Sigmoid colon (tissue), 6 donors: ENCODE measurements at regions not wholly inside any gene's neighbourhood (a gene's known extent, or its start where the extent isn't known, plus 50 kb on each side); places are given as distances from the start of the nearest gene placed in this dataset.

Experiments used
- DNase-seq: peaks from one replicate; pipeline ENCODE4 v3.0.0-alpha.2; 2019
- H3K27ac ChIP-seq, 4 donors: fragments of 200-600 bp; sonication (generic); one replicate each; pipeline ENCODE4 v1.5.1; 2016 to 2019; ENCODE audit warnings: mild to moderate bottlenecking in 1 of 4
- H3K27me3 ChIP-seq, 3 donors: fragments of 200-600 bp; sonication (generic); one replicate each; pipeline ENCODE4 v1.5.1; 2019; ENCODE audit warnings: mild to moderate bottlenecking in 1 of 3
- H3K36me3 ChIP-seq, 4 donors: fragments of 200-600 bp; sonication (generic); one replicate each; pipeline ENCODE4 v1.5.1; 2016 to 2019
- H3K4me1 ChIP-seq, 4 donors: fragments of 200-600 bp; sonication (generic); one replicate each; pipeline ENCODE4 v1.5.1; 2017 to 2019
- H3K4me3 ChIP-seq, 4 donors: fragments of 200-600 bp; sonication (generic); one replicate each; pipeline ENCODE4 v1.5.1; 2017 to 2019; ENCODE audit warnings: mild to moderate bottlenecking in 2 of 4, moderate library complexity in 1 of 4
- H3K9me3 ChIP-seq, 4 donors: fragments of 200-600 bp in 3 of 4; sonication (generic) in 3 of 4; one replicate each; pipeline versions ENCODE4 v1.5.1 to v1.6.1; 2013 to 2019
- CTCF ChIP-seq, 4 experiments: fragments of 450-650 bp in 3 of 4; fragments of 200-600 bp in 1 of 4; IDR thresholded peaks; one replicate each; pipeline ENCODE4 v1.5.1; 2016 to 2019; ENCODE audit warnings: antibody characterized with exemption in 4 of 4, mild to moderate bottlenecking in 3 of 4, moderate library complexity in 2 of 4
- EP300 ChIP-seq, 4 donors: sonication (generic); formaldehyde crosslinking; IDR thresholded peaks; one replicate each; pipeline ENCODE4 v1.6.1; 2017; ENCODE audit warnings: antibody characterized with exemption in 4 of 4
- POLR2A ChIP-seq, 2 donors: fragments of 450-650 bp; IDR thresholded peaks; one replicate each; pipeline ENCODE4 v1.6.1; 2016; ENCODE audit warnings: antibody characterized with exemption in 2 of 2, mild to moderate bottlenecking in 2 of 2, moderate library complexity in 2 of 2
- POLR2AphosphoS5 ChIP-seq, 4 donors: sonication (generic); formaldehyde crosslinking; IDR thresholded peaks; one replicate each; pipeline ENCODE4 v1.6.1; 2017; ENCODE audit warnings: antibody characterized with exemption in 4 of 4
- WGBS, 2 donors: extraction: QIAGEN DNeasy Blood & Tissue Kit; methylation state at CpG; one replicate each; pipeline ENCODE4 v1.1.7; 2013; 5-methylcytosine and 5-hydroxymethylcytosine counted together
- intact Hi-C: fragments of 100-400 bp; cut with DNase I; formaldehyde crosslinking; loops from one replicate; pipeline ENCODE4 v1.15.1; 2023
- donor health status: healthy with polysubstance abuse.
- donor health status: healthy.

DNA sequence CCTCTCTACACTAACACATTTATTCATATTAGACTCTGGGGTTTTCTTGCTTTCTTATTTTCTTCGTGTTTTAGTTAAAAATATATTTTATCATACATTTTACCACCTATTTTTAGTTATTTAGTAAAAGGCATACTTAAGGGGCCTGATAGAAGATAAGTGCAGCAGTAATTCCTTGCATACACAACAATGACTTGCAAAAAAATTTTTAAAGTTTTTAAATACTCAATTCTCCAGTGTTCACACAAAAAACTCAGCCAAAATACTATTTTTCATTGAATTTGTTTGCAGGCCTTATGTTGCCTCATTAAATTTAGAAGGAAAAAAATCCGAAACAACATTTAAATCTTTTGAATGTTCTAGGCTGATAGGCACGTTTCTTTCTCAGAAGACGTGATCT, 2431.7 kb downstream of the PCDH9 start:
- DNase-seq = no peak
- Histone ChIP-seq H3K9me3 (no peaks in the 10 kb centered on the region), H3K4me3 (no peak overlapping the region), H3K4me1 (no peaks in the 10 kb centered on the region), H3K36me3 (no peaks in the 10 kb centered on the region), H3K27me3 (no peaks in the 10 kb centered on the region), H3K27ac (no peak overlapping the region)
- intact Hi-C loops = no loop called here
- TF ChIP-seq POLR2A (IDR thresholded peaks at IDR 0.05) = no peak
- no peak for TF ChIP-seq EP300 (IDR thresholded peaks at IDR 0.05)
- no peak for TF ChIP-seq CTCF (IDR thresholded peaks at IDR 0.05)
- TF ChIP-seq POLR2AphosphoS5 (IDR thresholded peaks at IDR 0.05) = no peak
- WGBS, 2 donors = 79 to 82% methylated on average over 4 of the region's 4 CpGs

- DNase-seq = no peak
- Histone ChIP-seq H3K4me1 (no peaks in the 10 kb centered on the region), H3K27ac (no peak overlapping the region), H3K27me3 (no peaks in the 10 kb centered on the region), H3K9me3 (peaks cover 0 to 3% (median 0%) of the 10 kb centered on the region in 4 donors), H3K36me3 (no peaks in the 10 kb centered on the region), H3K4me3 (no peak overlapping the region)
- no peak for TF ChIP-seq POLR2AphosphoS5 (IDR thresholded peaks at IDR 0.05)
- TF ChIP-seq EP300 (IDR thresholded peaks at IDR 0.05) = no peak
- no peak for TF ChIP-seq POLR2A (IDR thresholded peaks at IDR 0.05)
- no peak for TF ChIP-seq CTCF (IDR thresholded peaks at IDR 0.05)
- intact Hi-C loops = no loop called here
- 65 to 78% methylated on average over 3 of the region's 3 CpGs for WGBS, 2 donors
These were observed 2436.5 kb downstream of the PCDH9 start for GRCh38 chr13:64793592-64793991.

GRCh38 chr13:64793131-64793530, 2437.0 kb downstream of the PCDH9 start:
- Histone ChIP-seq H3K27ac (no peak overlapping the region), H3K36me3 (no peaks in the 10 kb centered on the region), H3K9me3 (peaks cover 0 to 3% (median 0%) of the 10 kb centered on the region in 4 donors), H3K27me3 (no peaks in the 10 kb centered on the region), H3K4me1 (no peaks in the 10 kb centered on the region), H3K4me3 (no peak overlapping the region)
- no peak for DNase-seq
- TF ChIP-seq POLR2A (IDR thresholded peaks at IDR 0.05) = no peak
- no peak for TF ChIP-seq EP300 (IDR thresholded peaks at IDR 0.05)
- no peak for TF ChIP-seq CTCF (IDR thresholded peaks at IDR 0.05)
- no peak for TF ChIP-seq POLR2AphosphoS5 (IDR thresholded peaks at IDR 0.05)
- 83 to 87% methylated on average over 3 of the region's 3 CpGs for WGBS, 2 donors
- intact Hi-C loops = no loop called here

DNA sequence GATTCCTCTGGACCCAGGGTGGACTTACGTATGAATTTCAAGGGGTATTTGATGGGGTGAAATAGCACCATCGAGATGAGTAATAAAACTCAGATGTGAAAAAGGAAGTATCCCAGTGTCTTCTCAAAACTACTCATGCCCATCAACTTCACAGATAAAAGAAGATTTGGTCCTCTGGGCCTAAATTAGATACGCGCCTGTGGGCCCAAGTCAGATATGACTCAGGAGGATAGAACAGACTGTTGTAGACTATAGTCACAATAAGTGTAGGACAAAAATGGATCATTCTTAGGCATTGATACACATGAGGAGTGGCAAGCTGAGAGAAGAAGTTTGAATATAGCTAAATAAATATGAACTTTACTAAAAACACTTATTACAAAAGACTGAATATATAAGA, 2438.8 kb downstream of the PCDH9 start:
- Histone ChIP-seq H3K9me3 (peaks cover 0 to 3% (median 0%) of the 10 kb centered on the region in 4 donors), H3K4me3 (no peak overlapping the region), H3K27me3 (no peaks in the 10 kb centered on the region), H3K36me3 (no peaks in the 10 kb centered on the region), H3K27ac (no peak overlapping the region), H3K4me1 (no peaks in the 10 kb centered on the region)
- TF ChIP-seq CTCF (IDR thresholded peaks at IDR 0.05) (no peak), POLR2A (IDR thresholded peaks at IDR 0.05) (no peak), POLR2AphosphoS5 (IDR thresholded peaks at IDR 0.05) (no peak), EP300 (IDR thresholded peaks at IDR 0.05) (no peak)
- 91 to 96% methylated on average over 4 of the region's 4 CpGs for WGBS, 2 donors
- DNase-seq = no peak
- intact Hi-C loops = no loop called here

GRCh38 chr13:64782466-64782865, 2447.7 kb downstream of the PCDH9 start:
- 58 to 67% methylated on average over 4 of the region's 4 CpGs for WGBS, 2 donors
- Histone ChIP-seq H3K4me3 (no peak overlapping the region), H3K9me3 (no peaks in the 10 kb centered on the region), H3K27ac (no peak overlapping the region), H3K36me3 (no peaks in the 10 kb centered on the region), H3K27me3 (no peaks in the 10 kb centered on the region), H3K4me1 (no peaks in the 10 kb centered on the region)
- intact Hi-C loops = no loop called here
- TF ChIP-seq POLR2A (IDR thresholded peaks at IDR 0.05) (no peak), POLR2AphosphoS5 (IDR thresholded peaks at IDR 0.05) (no peak), CTCF (IDR thresholded peaks at IDR 0.05) (no peak), EP300 (IDR thresholded peaks at IDR 0.05) (no peak)
- DNase-seq = no peak
